ENCODE measurements at regions not wholly inside any gene's neighbourhood (a gene's known extent, or its start where the extent isn't known, plus 50 kb on each side); places are given as distances from the start of the nearest gene placed in this dataset.

DNA sequence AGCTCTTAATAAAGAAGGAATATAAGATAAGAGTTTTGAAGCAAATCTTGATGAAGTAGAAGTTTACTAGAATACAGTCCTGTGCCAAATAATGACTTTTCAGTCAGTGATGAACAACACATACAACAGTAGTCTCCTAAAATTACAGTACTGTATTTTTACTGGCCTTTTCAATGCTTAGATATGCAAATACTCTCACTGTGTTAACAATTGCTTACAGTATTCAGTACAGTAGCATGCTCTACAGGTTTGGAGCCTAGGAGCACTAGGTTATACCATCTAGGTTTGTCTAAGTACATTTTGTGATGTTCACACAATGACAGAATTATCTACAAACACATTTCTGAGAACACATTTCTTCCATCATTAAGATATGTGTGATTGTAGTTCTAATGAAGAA is 316.7 kb upstream of the KLHL1 start (continued):
- TF ChIP-seq SIN3A (IDR thresholded peaks at IDR 0.05; ENCODE audit: borderline replicate concordance, low read depth, low read length) (no peak), RFX5 (IDR thresholded peaks at IDR 0.05; ENCODE audit: low read length) (no peak), USF2 (IDR thresholded peaks at IDR 0.05; ENCODE audit: borderline replicate concordance, low read depth, low read length) (no peak), CHD2 (IDR thresholded peaks at IDR 0.05; ENCODE audit: low read length, partially characterized antibody) (no peak)

DNA sequence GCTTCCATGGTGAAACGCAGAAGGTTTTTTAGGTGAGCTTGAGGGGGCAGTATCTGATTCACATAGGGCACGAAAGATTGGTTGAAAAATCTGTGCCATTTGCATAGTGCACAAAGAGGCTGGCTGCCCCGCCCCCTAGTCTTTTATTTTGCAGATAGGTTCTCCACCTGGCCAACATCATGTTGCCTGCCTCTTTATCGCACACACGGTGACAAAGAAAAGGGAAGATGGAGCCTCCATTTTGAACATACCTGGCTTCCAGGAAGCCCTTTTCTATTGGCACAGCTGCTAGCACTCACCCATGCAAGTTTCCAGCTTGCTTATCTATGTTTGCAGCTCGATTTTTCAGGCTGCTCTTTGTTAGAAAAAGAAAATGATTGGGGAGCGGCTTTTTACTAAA is 316.2 kb upstream of the KLHL1 start:
- ChIA-PET POLR2A (no interaction called here), CTCF (interaction anchor here (1.2 to 1.4 kb wide), 2 partner anchors 14 to 123 kb away, joined by 3 read pairs; no protein-coding TSS in a partner anchor)
- H3K79me2 ChIP-seq (ENCODE audit: insufficient read depth) = no peaks in the 10 kb centered on the region
- no peak overlapping the region for H3K27ac ChIP-seq (ENCODE audit: low read depth in 2 of 2, low read length in 1 of 2)
- H4K20me1 ChIP-seq (ENCODE audit: insufficient read depth) = no peaks in the 10 kb centered on the region
- 59% methylated on average over 6 of the region's 7 CpGs for WGBS (ENCODE audit: low lambda C conversion rate)
- H3K4me3 ChIP-seq (ENCODE audit: low read depth in 2 of 2, low read length in 1 of 2) = no peak overlapping the region
- DNase-seq = no peak
- TF ChIP-seq CHD2 (IDR thresholded peaks at IDR 0.05; ENCODE audit: low read length, partially characterized antibody) (no peak), ZBTB33 (IDR thresholded peaks at IDR 0.05; ENCODE audit: borderline replicate concordance, low read depth) (no peak), USF2 (IDR thresholded peaks at IDR 0.05; ENCODE audit: borderline replicate concordance, low read depth, low read length) (no peak), EP300 (IDR thresholded peaks at IDR 0.05; ENCODE audit: borderline replicate concordance in 1 of 2, low read depth in 1 of 2, low read length in 1 of 2) (no peak), SMC3 (IDR thresholded peaks at IDR 0.05; ENCODE audit: low read depth, low read length) (no peak), MXI1 (IDR thresholded peaks at IDR 0.05; ENCODE audit: low read depth, low read length) (no peak), TCF12 (IDR thresholded peaks at IDR 0.05) (no peak), USF1 (IDR thresholded peaks at IDR 0.05; ENCODE audit: borderline replicate concordance, low read depth) (no peak), CTCF (IDR thresholded peaks at IDR 0.05) (no peak), TEAD4 (IDR thresholded peaks at IDR 0.05; ENCODE audit: borderline replicate concordance, insufficient read depth) (no peak), GABPA (IDR thresholded peaks at IDR 0.05; ENCODE audit: low read depth) (no peak), NRF1 (IDR thresholded peaks at IDR 0.05; ENCODE audit: low read depth, low read length) (no peak), ELF1 (IDR thresholded peaks at IDR 0.05) (no peak), REST (IDR thresholded peaks at IDR 0.05; ENCODE audit: low read depth, low read length) (no peak), FOXM1 (IDR thresholded peaks at IDR 0.05; ENCODE audit: low read depth) (no peak), GATA2 (CRISPR knock-in tag; IDR thresholded peaks at IDR 0.05) (no peak)
- H3K36me3 ChIP-seq (replicated peaks in 1 of 2; ENCODE audit: control insufficient read depth in 1 of 2, insufficient read depth in 2 of 2, low read length in 1 of 2) = no peaks in the 10 kb centered on the region
- no peaks in the 10 kb centered on the region for H3K9me3 ChIP-seq
- H3K4me2 ChIP-seq = no peak overlapping the region
- no peak overlapping the region for H3K9ac ChIP-seq
- no peaks in the 10 kb centered on the region for H3K9me2 ChIP-seq
- no peaks in the 10 kb centered on the region for H3F3A ChIP-seq (replicated peaks; ENCODE audit: insufficient read depth)
- no peaks in the 10 kb centered on the region for H3K27me3 ChIP-seq (ENCODE audit: insufficient read depth)
- H2AFZ ChIP-seq (ENCODE audit: low read depth) = no peak overlapping the region
- H3K4me1 ChIP-seq (ENCODE audit: control insufficient read depth in 1 of 2, insufficient read depth in 2 of 2, low read depth in 1 of 2, low read length in 1 of 2) = no peaks in the 10 kb centered on the region
